OCI-LY1 (cell line): ENCODE measurements at regions not wholly inside any gene's neighbourhood (a gene's known extent, or its start where the extent isn't known, plus 50 kb on each side); places are given as distances from the start of the nearest gene placed in this dataset.

Experiments
- EZH2 ChIP-seq: fragments of 200-600 bp; sonication (generic), shearing (Covaris generic); IDR thresholded peaks from 2 replicates; pipeline ENCODE4 v1.8.0; 2017; ENCODE audit warnings: borderline replicate concordance, mixed run types, mild to moderate bottlenecking, antibody characterized with exemption, low read length, moderate library complexity, mixed read lengths
- TF ChIP-seq, protein P1 (sequence below): fragments of 200-600 bp; sonication (generic), shearing (Covaris generic); IDR thresholded peaks from 2 replicates; pipeline ENCODE4 v1.5.1; 2017; ENCODE audit warnings: mild to moderate bottlenecking, antibody characterized with exemption, low read length, moderate library complexity, mixed read lengths

DNA sequence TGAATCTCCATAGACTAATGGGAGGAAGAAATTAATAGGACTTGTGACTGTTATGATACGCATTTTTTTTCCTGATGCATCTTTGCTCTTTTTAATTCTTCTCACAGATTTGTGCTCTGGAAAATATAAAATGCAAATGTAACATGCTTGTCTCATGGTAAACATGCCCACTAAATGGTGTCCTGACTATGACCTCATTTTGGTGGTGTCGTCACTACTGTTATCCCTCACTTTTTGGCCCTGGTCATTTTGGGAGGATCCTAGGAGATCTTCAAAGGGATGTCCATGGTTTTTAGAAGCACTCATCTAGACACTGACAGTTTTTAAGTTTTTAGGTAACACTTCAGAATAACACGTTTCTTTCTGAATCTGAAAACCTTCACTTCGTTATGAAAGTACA lies 790.8 kb upstream of the FBXO33 start:
- TF ChIP-seq, protein P1, sequence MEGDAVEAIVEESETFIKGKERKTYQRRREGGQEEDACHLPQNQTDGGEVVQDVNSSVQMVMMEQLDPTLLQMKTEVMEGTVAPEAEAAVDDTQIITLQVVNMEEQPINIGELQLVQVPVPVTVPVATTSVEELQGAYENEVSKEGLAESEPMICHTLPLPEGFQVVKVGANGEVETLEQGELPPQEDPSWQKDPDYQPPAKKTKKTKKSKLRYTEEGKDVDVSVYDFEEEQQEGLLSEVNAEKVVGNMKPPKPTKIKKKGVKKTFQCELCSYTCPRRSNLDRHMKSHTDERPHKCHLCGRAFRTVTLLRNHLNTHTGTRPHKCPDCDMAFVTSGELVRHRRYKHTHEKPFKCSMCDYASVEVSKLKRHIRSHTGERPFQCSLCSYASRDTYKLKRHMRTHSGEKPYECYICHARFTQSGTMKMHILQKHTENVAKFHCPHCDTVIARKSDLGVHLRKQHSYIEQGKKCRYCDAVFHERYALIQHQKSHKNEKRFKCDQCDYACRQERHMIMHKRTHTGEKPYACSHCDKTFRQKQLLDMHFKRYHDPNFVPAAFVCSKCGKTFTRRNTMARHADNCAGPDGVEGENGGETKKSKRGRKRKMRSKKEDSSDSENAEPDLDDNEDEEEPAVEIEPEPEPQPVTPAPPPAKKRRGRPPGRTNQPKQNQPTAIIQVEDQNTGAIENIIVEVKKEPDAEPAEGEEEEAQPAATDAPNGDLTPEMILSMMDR, result no peak
- TF ChIP-seq EZH2, result no peak
